ENCODE measurements at regions not wholly inside any gene's neighbourhood (a gene's known extent, or its start where the extent isn't known, plus 50 kb on each side); places are given as distances from the start of the nearest gene placed in this dataset.
"Not testable (repeated sequence)": the region's sequence is repeated elsewhere in the genome, so short reads cannot be mapped to it uniquely, and the experiment has no call there.

DNA sequence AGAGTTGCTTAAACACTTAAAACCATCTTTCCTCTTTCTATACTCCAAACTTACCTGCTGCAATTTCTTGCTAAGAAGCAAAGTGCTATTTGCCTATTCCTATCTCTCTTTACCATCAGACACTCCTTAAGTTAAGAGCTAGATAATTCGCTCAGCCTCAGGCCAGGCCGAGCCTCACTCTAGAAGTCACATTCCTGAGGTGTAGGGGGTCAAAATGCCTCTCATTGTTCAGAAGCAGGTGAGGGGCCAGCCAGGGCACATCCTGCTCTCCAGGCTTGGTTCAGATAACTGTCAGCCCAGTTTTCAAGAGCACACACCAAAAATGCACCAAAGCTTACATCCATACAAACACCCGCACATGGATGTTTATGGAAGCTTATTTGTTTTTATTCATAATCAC is 78.1 kb upstream of the SAMD11 start:
- H3K23me2 ChIP-seq (ENCODE audit: low read depth, low read length); H2AK5ac ChIP-seq (ENCODE audit: low read depth, low read length); H2BK120ac ChIP-seq (replicated peaks; ENCODE audit: low read depth, low read length); H3K14ac ChIP-seq (ENCODE audit: insufficient read length); H2AFZ ChIP-seq (ENCODE audit: low read length); H3K9me3 ChIP-seq (ENCODE audit: insufficient read depth in 2 of 2, low read depth in 1 of 2, low read length in 1 of 2); H2BK15ac ChIP-seq (ENCODE audit: low read length); H3K36me3 ChIP-seq (ENCODE audit: control insufficient read depth in 2 of 4, insufficient read depth in 4 of 4, low read length in 3 of 4); H3K27ac ChIP-seq (ENCODE audit: low read depth, low read length); H3K4ac ChIP-seq (replicated peaks; ENCODE audit: insufficient read length, low read depth, low read length); H2BK12ac ChIP-seq (ENCODE audit: low read depth, low read length); H3K18ac ChIP-seq (ENCODE audit: extremely low read depth, low read length); H3K79me1 ChIP-seq (ENCODE audit: low read depth, low read length); H4K5ac ChIP-seq (ENCODE audit: insufficient read length, low read depth, low read length); H3K79me2 ChIP-seq (ENCODE audit: control insufficient read depth in 1 of 2, insufficient read depth in 2 of 2, low read length in 2 of 2); H3K4me1 ChIP-seq (replicated peaks in 1 of 4; ENCODE audit: control insufficient read depth in 3 of 4, insufficient read depth in 4 of 4, low read length in 3 of 4); H4K91ac ChIP-seq (replicated peaks; ENCODE audit: insufficient read length, low read length); CTCF ChIA-PET (ENCODE audit: partially characterized antibody); H2BK20ac ChIP-seq (ENCODE audit: low read length); H3K27me3 ChIP-seq (replicated peaks in 1 of 4; ENCODE audit: control insufficient read depth in 3 of 4, extremely low read depth in 1 of 4, insufficient read depth in 3 of 4, low read length in 3 of 4); H4K20me1 ChIP-seq (replicated peaks in 1 of 2; ENCODE audit: control insufficient read depth in 1 of 2, insufficient read depth in 2 of 2, low read length in 2 of 2); H3K56ac ChIP-seq (replicated peaks; ENCODE audit: insufficient read length, low read depth, low read length); H3K23ac ChIP-seq (ENCODE audit: insufficient read length); H2BK5ac ChIP-seq (ENCODE audit: low read depth, low read length); H4K8ac ChIP-seq (ENCODE audit: extremely low read depth, insufficient read depth, low read length): not testable (repeated sequence)
- TF ChIP-seq SP1 (IDR thresholded peaks at IDR 0.05; ENCODE audit: low read depth, low read length): 0 out of 2 replicates have a peak, but pooled peaks have one; percentile 27
- 0 out of 2 replicates have a peak, but pooled peaks have one; percentile 17 for TF ChIP-seq TAF1 (IDR thresholded peaks at IDR 0.05; ENCODE audit: low read depth, low read length)
- peak; percentile 34 for TF ChIP-seq ASH2L (IDR thresholded peaks at IDR 0.05; ENCODE audit: low read length)
- 0 out of 2 replicates have a peak, but pooled peaks have one; percentile 41 for TF ChIP-seq TCF12 (IDR thresholded peaks at IDR 0.05; ENCODE audit: low read depth, low read length)
- TF ChIP-seq, protein P1, sequence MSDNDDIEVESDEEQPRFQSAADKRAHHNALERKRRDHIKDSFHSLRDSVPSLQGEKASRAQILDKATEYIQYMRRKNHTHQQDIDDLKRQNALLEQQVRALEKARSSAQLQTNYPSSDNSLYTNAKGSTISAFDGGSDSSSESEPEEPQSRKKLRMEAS (IDR thresholded peaks at IDR 0.05): 0 out of 2 replicates have a peak, but pooled peaks have one; percentile 14
- peak; percentile 86 for TF ChIP-seq TEAD4 (IDR thresholded peaks at IDR 0.05; ENCODE audit: low read depth, low read length)
- POLR2A ChIA-PET (ENCODE audit: partially characterized antibody): interaction anchor here (1.0 to 1.5 kb wide), 2 partner anchors 59 to 73 kb away, joined by 3 to 4 read pairs; no protein-coding TSS in a partner anchor
- Histone ChIP-seq H3K4me2 (ENCODE audit: insufficient read depth in 1 of 2, low read depth in 2 of 2, low read length in 2 of 2) (peak overlapping the region in 1 of 2 experiments; percentile 10; a peak in 1 of 4 replicates), H3K9ac (replicated peaks in 1 of 4; ENCODE audit: extremely low read depth in 1 of 4, low read depth in 3 of 4, low read length in 3 of 4) (0 out of 7 replicates have a peak overlapping the region, but pooled peaks of 1 of the 4 experiments have one; percentile 4), H3K4me3 (ENCODE audit: extremely low read depth in 1 of 4, insufficient read depth in 2 of 4, low read depth in 3 of 4, low read length in 4 of 4) (peak overlapping the region in 1 of 4 experiments; percentile 12; a peak in 1 of 8 replicates)
- WGBS, 2 experiments (ENCODE audit: extremely low coverage in 1 of 2, insufficient coverage in 1 of 2, insufficient read length in 1 of 2, insufficient replicate concordance in 2 of 2, low coverage in 1 of 2, low lambda C conversion rate in 2 of 2, missing lambda C conversion rate in 1 of 2): 30% methylated on average over 2 of the region's 3 CpGs; no CpG with 5 or more reads in 1 of the 2 experiments
- FAIRE-seq (peak; percentile 73), DNase-seq (ENCODE audit: low read depth in 1 of 2, low spot score in 2 of 2) (peak in 1 of 2 experiments; percentile 39)

All from H1 (cell line).